ENCODE measurements at regions not wholly inside any gene's neighbourhood (a gene's known extent, or its start where the extent isn't known, plus 50 kb on each side); places are given as distances from the start of the nearest gene placed in this dataset.
"Not testable (repeated sequence)": the region's sequence is repeated elsewhere in the genome, so short reads cannot be mapped to it uniquely, and the experiment has no call there.

GRCh38 chrX:150119323-150119722 lies 181.0 kb upstream of the EOLA2 start:
- no peak for DNase-seq (ENCODE audit: low read depth in 2 of 2)

GRCh38 chrX:150125045-150125444 lies 186.8 kb upstream of the EOLA2 start:
- not testable (repeated sequence) for DNase-seq (ENCODE audit: low read depth in 2 of 2)

- DNase-seq (ENCODE audit: low read depth in 2 of 2), result no peak
Measured at GRCh38 chrX:150127216-150127615, 188.9 kb upstream of the EOLA2 start.

- no peak for DNase-seq (ENCODE audit: low read depth in 2 of 2)
Measured at GRCh38 chrX:150143721-150144440, 205.6 kb upstream of the EOLA2 start.

DNA sequence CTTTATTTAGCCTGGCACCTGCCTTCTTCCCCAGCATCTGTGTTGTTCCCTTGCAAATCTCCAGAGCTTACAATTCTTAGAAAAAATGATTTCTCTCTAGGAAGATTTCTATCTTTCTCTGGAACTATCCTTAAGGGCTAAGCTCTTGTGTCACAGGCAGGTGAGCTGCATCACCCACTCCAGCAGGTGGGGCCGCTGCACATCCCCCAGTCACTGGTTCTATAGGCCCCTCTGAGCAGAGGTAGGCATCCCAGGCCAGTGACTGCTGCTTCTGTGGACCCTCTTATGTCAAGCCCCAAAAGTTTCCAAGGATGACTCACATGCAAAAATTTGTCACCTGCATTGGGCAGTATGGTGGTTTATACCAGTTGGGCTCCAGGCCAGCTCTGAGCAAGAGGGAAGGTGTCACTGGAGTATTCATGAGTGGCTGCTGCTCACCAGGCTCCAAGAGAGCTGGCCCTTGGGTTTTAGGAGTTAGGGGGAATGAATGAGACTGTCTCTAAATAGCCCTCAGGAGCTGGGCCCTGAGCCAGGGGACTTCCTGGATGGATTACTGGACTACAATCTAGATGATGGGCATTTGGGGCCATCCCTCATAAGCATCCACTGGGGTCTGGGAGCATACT lies 208.1 kb upstream of the EOLA2 start:
- DNase-seq (ENCODE audit: low read depth in 2 of 2), result no peak

DNA sequence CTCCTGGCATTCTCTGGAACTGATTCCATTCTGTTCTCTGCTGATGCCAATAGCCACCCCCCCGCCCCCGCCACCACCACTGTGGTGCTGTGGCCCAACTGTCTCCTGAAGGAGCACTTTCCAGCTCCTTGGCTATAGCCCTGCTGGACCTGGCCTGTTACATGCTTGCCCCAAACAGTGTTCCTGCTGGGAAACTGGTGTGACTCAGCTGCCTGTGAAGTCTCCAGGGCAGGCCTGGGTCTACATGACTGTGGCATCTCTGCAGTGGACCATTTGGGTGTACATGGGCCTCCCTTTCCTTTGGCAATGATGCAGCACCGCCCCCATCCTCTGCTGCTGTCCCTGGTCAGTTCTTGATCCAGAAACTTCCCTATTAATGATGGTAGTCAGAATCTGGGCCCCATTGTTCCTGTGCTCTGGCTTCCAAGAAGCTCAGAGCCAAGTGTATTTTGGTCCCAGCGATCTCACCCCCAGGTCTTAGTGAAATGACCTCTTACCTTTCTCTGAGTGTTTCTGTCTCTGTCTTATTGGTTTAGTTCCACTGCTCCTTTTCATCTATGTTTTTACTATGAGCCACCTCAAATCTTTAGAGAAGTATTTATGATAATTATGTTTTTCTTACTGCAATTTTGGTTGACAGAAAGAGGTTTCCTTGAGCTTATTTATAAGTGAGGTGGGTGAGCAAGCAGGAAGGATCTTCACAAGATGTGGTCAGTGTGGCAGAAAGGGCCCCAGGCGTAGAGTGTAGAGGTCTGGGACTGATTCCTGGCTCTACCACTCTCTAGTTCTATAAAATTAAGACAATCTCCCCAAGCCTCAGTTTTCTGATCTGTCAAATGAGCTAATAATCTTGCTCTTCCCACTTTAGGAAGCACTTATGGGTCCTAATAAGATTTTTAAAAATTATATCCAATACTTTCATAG lies 210.7 kb upstream of the EOLA2 start:
- no peak for DNase-seq (ENCODE audit: low read depth in 2 of 2)

DNA sequence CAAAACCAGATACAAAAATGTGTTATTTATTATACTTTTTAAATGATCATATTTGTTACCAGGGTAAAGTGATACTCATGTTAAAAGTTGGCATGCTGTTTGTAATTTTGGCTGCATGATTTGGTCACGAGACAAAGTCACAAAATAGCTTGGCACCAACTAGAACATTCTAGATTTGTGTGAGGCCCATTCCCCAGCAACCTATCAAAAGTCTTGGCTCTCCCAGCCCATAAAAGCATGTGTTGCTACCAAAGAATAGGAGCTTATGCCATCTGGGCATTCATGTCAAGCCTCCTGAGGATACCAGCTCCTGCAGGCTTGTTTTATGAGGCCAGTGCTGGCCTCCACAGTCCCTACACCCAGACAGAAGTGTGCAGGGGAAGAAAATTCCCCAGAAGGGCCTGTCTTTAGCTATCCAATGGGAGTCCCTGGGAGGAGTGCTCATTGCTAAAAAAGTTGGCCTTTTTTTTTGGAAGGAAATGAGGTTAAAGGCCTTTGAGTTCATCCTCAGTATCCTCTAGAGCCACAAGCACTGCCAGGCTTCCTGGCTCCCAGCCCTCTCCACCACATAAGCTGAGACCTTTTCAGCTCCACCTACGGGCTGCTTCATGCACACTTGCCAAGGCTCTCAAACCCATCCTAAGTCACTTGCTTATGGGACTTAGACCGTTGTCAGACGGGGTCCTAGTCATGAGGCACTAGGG lies 211.9 kb upstream of the EOLA2 start:
- no peak for DNase-seq (ENCODE audit: low read depth in 2 of 2)

DNA sequence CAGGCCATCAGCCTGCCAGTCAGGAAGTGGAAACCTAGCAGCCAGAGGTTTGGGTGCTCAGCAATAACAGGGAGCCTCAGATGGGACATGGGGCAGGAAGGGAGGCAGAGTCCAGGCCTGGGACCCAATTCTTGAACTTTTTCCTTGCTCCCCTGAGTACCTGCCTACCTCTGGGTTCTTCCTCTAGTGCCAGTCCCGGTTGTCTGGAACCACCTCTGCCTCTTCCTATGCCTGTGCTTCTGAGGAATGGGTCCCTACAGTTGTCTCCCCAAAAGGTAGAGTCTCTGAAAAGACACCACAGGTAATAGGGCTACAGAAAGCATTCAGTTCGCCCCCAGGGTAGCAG lies 212.4 kb upstream of the MAMLD1 start:
- DNase-seq (ENCODE audit: low read depth in 2 of 2), result no peak

GRCh38 chrX:150152036-150152435 lies 211.1 kb upstream of the MAMLD1 start:
- DNase-seq (ENCODE audit: low read depth in 2 of 2), result no peak

GRCh38 chrX:150152546-150152945 lies 210.6 kb upstream of the MAMLD1 start:
- no peak for DNase-seq (ENCODE audit: low read depth in 2 of 2)

GRCh38 chrX:150155436-150156035 lies 207.6 kb upstream of the MAMLD1 start:
- peak in 1 of 2 experiments; percentile 17 for DNase-seq (ENCODE audit: low read depth in 2 of 2)

- DNase-seq (ENCODE audit: low read depth in 2 of 2), result no peak
Measured at GRCh38 chrX:150156615-150157014, 206.5 kb upstream of the MAMLD1 start.

DNA sequence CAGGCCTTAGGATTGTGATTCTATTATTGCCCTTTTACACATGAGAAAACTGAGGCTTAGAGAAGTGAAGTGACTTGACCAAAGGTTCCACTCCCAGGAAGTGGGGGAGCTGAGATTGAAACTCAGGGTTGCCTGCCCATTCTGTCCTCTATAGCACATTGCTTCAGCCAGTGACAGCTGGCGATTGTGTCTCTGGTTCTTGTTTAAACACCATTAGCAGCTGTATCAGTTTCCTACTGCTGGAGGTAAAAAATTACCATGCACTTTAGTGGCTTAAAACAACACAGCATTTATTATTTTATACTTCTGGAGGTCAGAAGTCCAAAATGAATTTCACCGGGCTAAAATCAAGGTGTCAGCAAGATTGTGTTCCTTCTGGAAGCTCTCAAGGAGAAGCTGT lies 205.8 kb upstream of the MAMLD1 start:
- DNase-seq (ENCODE audit: low read depth in 2 of 2), result no peak

DNA sequence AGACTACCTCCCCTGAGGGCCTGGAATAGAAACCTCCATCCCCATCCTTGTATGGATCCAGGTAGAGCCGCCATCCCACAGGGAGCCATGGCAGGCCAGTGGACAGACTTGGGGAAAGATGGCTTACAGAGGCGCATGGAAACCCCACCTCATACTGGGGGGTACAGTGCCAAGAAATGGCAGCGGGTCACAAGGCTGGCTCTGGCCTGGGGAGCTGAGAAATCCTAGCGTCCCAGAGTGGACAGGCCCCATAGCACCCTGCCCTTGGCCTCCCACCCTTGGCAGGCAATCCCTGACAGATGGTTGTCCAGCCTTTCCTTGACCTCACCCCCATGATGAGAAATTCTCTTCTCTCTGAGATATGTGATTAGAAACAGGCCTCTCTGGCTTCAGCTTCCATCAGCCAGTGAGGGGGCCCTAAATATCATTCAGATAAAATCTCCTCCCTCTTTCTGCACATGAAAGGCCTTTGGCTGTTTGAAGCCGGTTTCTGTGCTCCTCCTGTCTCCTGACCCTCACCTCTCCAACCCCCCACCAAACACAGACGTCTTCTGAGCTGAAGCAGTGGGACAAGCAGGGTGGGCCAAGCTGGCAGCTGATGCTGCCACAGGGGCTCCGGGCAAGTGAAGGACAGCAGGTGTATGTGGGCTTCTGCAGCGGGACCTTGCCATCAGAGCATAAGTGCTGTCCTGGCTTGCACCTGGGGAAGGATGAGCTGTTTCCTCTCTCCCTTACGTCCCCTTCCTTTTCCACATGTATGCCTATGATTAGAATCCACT lies 204.4 kb upstream of the MAMLD1 start:
- DNase-seq (ENCODE audit: low read depth in 2 of 2), result no peak

- DNase-seq (ENCODE audit: low read depth in 2 of 2), result no peak
Measured at GRCh38 chrX:150159537-150159936, 203.6 kb upstream of the MAMLD1 start.

DNA sequence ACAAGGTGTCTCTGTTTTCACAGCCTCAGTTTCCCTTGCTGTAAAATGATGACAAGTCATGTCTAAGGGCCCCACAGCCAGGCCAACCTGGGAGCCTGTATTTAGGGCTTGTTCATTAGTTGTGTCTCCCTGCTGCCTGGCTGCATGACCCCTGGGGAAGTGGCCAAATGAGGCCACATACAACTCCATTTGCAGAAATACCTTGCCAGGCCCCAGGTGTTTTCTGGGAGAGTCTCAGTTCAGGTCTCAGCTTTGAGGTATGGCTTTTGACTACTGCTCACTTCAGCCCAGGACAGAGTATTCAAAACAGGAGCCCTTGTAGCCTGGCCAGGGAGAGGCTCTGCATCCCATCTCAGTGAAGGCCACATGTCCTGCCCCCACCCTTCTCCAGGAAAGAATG lies 202.5 kb upstream of the MAMLD1 start:
- no peak for DNase-seq (ENCODE audit: low read depth in 2 of 2)

DNA sequence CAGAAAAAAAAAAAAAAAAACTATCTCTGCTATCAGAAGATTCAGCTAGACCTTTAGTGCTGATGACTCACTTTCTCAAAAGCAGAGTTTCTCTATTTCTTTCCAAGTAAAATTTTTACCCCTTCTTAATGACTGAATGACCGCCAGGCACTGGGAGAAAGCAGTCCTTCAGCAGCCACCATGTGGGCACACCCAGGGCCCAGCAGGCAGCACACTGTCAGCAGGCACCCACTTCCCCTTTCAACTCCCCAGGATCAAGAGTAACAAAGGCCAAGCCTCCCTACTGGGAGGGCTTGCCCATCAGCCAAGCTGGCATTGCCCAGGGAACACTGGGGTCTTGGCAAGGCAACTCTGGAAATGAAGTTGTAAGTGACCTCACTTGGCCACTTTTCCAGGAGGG lies 201.9 kb upstream of the MAMLD1 start:
- DNase-seq (ENCODE audit: low read depth in 2 of 2), result no peak

DNA sequence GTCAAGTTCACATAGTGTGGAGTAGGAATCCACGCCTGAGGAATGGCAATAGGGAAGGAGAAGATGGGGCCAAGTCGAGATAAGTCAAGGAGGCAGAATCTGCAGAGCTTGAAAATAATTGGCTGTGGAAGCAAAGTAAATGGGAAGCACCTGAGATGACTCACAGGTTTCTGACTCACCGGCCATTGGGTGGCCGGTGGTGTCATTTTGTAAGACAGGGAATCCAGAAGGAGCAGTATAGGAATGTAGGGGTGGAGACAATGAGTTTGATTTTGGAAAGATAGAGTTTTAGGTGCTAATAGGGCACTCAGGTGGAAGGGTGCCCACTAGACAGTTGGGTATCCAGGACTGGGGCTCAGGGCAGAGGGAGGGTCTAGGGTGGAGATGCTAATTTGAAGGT lies 201.0 kb upstream of the MAMLD1 start:
- no peak for DNase-seq (ENCODE audit: low read depth in 2 of 2)

DNA sequence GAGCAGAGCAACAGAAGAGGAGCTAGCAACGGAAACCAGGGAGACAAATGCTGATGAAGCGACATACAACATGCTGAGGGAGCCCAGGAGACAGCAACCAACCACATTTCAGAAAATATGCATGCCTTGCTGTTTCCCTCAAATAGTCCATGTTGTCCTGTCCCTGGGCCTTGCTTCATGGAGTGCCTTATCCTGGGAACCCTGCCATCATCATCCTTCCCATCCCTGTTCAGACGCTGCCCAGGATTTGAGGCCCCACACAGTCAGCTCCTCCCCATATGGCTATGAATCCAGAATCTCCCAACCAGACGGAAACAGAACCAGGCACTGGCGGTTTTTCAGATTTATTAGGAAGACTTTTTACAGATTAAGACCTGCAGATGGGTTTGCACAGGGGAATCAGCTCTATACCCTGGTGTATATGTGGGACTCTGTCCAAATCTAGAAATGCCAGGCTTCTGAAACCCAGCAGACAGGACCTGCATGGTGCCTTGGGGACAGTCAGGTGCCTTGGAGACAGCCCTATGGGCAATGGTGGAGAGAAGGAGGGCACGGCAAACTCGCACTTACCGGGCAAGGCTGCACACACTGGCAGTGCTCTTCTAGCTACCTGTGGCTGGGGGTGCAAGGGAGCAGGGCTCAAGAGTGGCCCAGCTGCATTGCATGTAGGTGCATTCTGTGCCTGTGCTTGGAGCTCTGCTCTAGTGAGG lies 199.7 kb upstream of the MAMLD1 start:
- DNase-seq (ENCODE audit: low read depth in 2 of 2), result no peak

All from fibroblast of skin of left quadriceps (primary cell).